H9 (cell line): ENCODE measurements at regions not wholly inside any gene's neighbourhood (a gene's known extent, or its start where the extent isn't known, plus 50 kb on each side); places are given as distances from the start of the nearest gene placed in this dataset.

ENCODE experiments used
- DNase-seq: peaks from one replicate; pipeline ENCODE4 v3.0.0-alpha.2; 2017
- H2AFZ ChIP-seq: one replicate; pipeline ENCODE4 v1.6.1; 2013; ENCODE audit warnings: mild to moderate bottlenecking, low read length, control low read depth, moderate library complexity
- H2AK5ac ChIP-seq: 2 replicates; pipeline ENCODE4 v1.6.1; 2013; ENCODE audit warnings: low read length, control low read depth, mixed read lengths; ENCODE audit not compliant: insufficient read length
- H2BK120ac ChIP-seq: one replicate; pipeline ENCODE4 v1.6.1; 2013; ENCODE audit warnings: low read depth, mild to moderate bottlenecking, low read length, control low read depth, inconsistent platforms; ENCODE audit not compliant: poor library complexity, severe bottlenecking
- H2BK12ac ChIP-seq: 2 replicates; pipeline ENCODE4 v1.6.1; 2013; ENCODE audit warnings: low read length, control low read depth, mixed read lengths, low read depth; ENCODE audit not compliant: insufficient read length
- H2BK15ac ChIP-seq: 2 replicates; pipeline ENCODE4 v1.6.1; 2013; ENCODE audit warnings: low read depth, low read length, control low read depth
- H2BK20ac ChIP-seq: one replicate; pipeline ENCODE4 v1.6.1; 2013; ENCODE audit warnings: low read depth, mild to moderate bottlenecking, low read length, control low read depth, inconsistent platforms; ENCODE audit not compliant: poor library complexity, severe bottlenecking
- H2BK5ac ChIP-seq: 2 replicates; pipeline ENCODE4 v1.6.1; 2013; ENCODE audit warnings: low read length, control low read depth, mixed read lengths; ENCODE audit not compliant: insufficient read length
- H3K14ac ChIP-seq: 2 replicates; pipeline ENCODE4 v1.6.1; 2013; ENCODE audit warnings: low read length, control low read depth; ENCODE audit not compliant: insufficient read depth
- H3K18ac ChIP-seq: 2 replicates; pipeline ENCODE4 v1.6.1; 2013; ENCODE audit warnings: low read depth, mild to moderate bottlenecking, mixed read lengths, low read length, control low read depth; ENCODE audit not compliant: insufficient read length
- H3K23ac ChIP-seq: 2 replicates; pipeline ENCODE4 v1.6.1; 2013; ENCODE audit warnings: low read length, control low read depth, mixed read lengths, low read depth; ENCODE audit not compliant: insufficient read length
- H3K23me2 ChIP-seq: 2 replicates; pipeline ENCODE4 v1.6.1; 2013; ENCODE audit warnings: low read depth, mild to moderate bottlenecking, mixed read lengths, low read length, control low read depth; ENCODE audit not compliant: insufficient read length, poor library complexity, severe bottlenecking
- H3K27ac ChIP-seq: 2 replicates; pipeline ENCODE4 v1.5.1; 2013; ENCODE audit warnings: low read length, control low read depth, mixed read lengths, low read depth; ENCODE audit not compliant: insufficient read length
- H3K27me3 ChIP-seq: 2 replicates; pipeline ENCODE4 v1.6.1; 2013; ENCODE audit warnings: low read length, control low read depth, inconsistent platforms; ENCODE audit not compliant: insufficient read depth
- H3K4ac ChIP-seq: 2 replicates; pipeline ENCODE4 v1.6.1; 2013; ENCODE audit warnings: low read depth, mild to moderate bottlenecking, control low read depth, inconsistent platforms, low read length, moderate library complexity
- H3K4me1 ChIP-seq: 2 replicates; pipeline ENCODE4 v1.6.1; 2013; ENCODE audit warnings: low read length, control low read depth, inconsistent platforms; ENCODE audit not compliant: insufficient read depth
- H3K4me2 ChIP-seq: 2 replicates; pipeline ENCODE4 v1.6.1; 2013; ENCODE audit warnings: low read length, control low read depth, mixed read lengths; ENCODE audit not compliant: insufficient read length, insufficient read depth
- H3K56ac ChIP-seq: 2 replicates; pipeline ENCODE4 v1.6.1; 2013; ENCODE audit warnings: low read depth, mild to moderate bottlenecking, mixed read lengths, low read length, control low read depth; ENCODE audit not compliant: insufficient read length
- H3K79me1 ChIP-seq: 2 replicates; pipeline ENCODE4 v1.6.1; 2013; ENCODE audit warnings: low read depth, mild to moderate bottlenecking, moderate library complexity, low read length, control low read depth, inconsistent platforms; ENCODE audit not compliant: insufficient read depth, poor library complexity, severe bottlenecking
- H3K79me2 ChIP-seq: 2 replicates; pipeline ENCODE4 v1.6.1; 2013; ENCODE audit warnings: low read length, control low read depth, inconsistent platforms; ENCODE audit not compliant: insufficient read depth
- H3K9ac ChIP-seq: 2 replicates; pipeline ENCODE4 v1.6.1; 2013; ENCODE audit warnings: low read length, control low read depth, mixed read lengths; ENCODE audit not compliant: insufficient read length; ENCODE audit errors: extremely low read depth
- H3K9me3 ChIP-seq: one replicate; pipeline ENCODE4 v1.6.1; 2013; ENCODE audit warnings: low read depth, low read length, inconsistent platforms; ENCODE audit not compliant: control insufficient read depth
- H3T11ph ChIP-seq: one replicate; pipeline ENCODE4 v1.6.1; 2013; ENCODE audit warnings: mild to moderate bottlenecking, low read length, control low read depth, inconsistent platforms
- H4K20me1 ChIP-seq: one replicate; pipeline ENCODE4 v1.6.1; 2013; ENCODE audit not compliant: control insufficient read depth, insufficient read length, insufficient read depth
- H4K5ac ChIP-seq: 2 replicates; pipeline ENCODE4 v1.6.1; 2013; ENCODE audit warnings: low read depth, mild to moderate bottlenecking, mixed read lengths, low read length, control low read depth; ENCODE audit not compliant: insufficient read length
- H4K8ac ChIP-seq: replicated peaks from 2 replicates; pipeline ENCODE4 v1.6.1; 2013; ENCODE audit warnings: low read length, control low read depth, mixed read lengths, low read depth; ENCODE audit not compliant: insufficient read length
- H4K91ac ChIP-seq: 2 replicates; pipeline ENCODE4 v1.6.1; 2013; ENCODE audit warnings: low read depth, mild to moderate bottlenecking, moderate library complexity, mixed read lengths, low read length, control low read depth; ENCODE audit not compliant: insufficient read length
- H3K27ac Mint-ChIP-seq, 3 experiments: 2 replicates in 2 of 3; 3 replicates in 1 of 3; pipeline ENCODE4 v1.8.0; 2020 to 2021; ENCODE audit warnings: mixed read lengths in 3 of 3, mild to moderate bottlenecking in 1 of 3, moderate library complexity in 1 of 3
- H3K27me3 Mint-ChIP-seq: 2 replicates; pipeline ENCODE4 v1.8.0; 2021; ENCODE audit warnings: low read depth, mild to moderate bottlenecking, moderate library complexity, mixed read lengths
- H3K36me3 Mint-ChIP-seq, 3 experiments: 2 replicates in 2 of 3; 3 replicates in 1 of 3; pipeline ENCODE4 v1.8.0; 2020 to 2021; ENCODE audit warnings: low read depth in 3 of 3, mixed read lengths in 3 of 3; ENCODE audit not compliant: insufficient read depth in 1 of 3
- H3K4me1 Mint-ChIP-seq, 2 experiments: 2 replicates each; pipeline ENCODE4 v1.8.0; 2020; ENCODE audit warnings: mixed read lengths in 2 of 2
- H3K4me3 Mint-ChIP-seq, 2 experiments: 2 replicates in 1 of 2; 3 replicates in 1 of 2; pipeline ENCODE4 v1.8.0; 2020 to 2021; ENCODE audit warnings: mild to moderate bottlenecking in 2 of 2, mixed read lengths in 2 of 2, moderate library complexity in 1 of 2
- H3K9me3 Mint-ChIP-seq, 2 experiments: 2 replicates in 1 of 2; 3 replicates in 1 of 2; pipeline ENCODE4 v1.8.0; 2020; ENCODE audit warnings: mild to moderate bottlenecking in 2 of 2, mixed read lengths in 2 of 2, moderate library complexity in 1 of 2
- WGBS: extraction: QIAGEN DNeasy Blood & Tissue Kit; methylation state at CpG from one replicate; pipeline ENCODE4 v1.1.7; 2013; ENCODE audit warnings: missing lambda C conversion rate, low lambda C conversion rate, mixed read lengths; ENCODE audit not compliant: insufficient read length; ENCODE audit errors: extremely low coverage; 5-methylcytosine and 5-hydroxymethylcytosine counted together
- TF ChIP-seq, protein P1 (sequence below): fragments of 200-600 bp; sonication (generic); conservative IDR thresholded peaks from 3 replicates; pipeline ENCODE4 v1.8.0; 2021; ENCODE audit warnings: antibody characterized with exemption, mild to moderate bottlenecking

DNA sequence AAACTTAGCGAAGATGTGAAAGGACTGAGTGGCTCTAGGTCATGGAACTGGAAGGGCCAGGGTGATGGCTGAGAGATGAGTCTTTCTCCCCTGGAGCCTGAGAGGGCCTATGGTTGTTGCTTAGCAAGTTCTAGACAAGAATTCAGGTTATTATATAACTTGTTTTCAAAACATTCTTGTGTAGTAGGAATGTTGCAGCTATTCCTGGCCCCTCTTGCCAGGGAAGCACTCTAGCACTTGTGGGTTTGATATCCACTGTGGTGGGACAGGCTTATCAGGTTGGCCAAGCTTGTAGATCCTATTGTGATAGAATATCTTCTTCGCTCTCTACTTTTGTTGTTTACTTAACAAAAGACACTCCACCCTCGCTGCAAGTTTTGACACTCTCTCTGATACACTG lies 211.8 kb upstream of the CITED2 start:
- H3K4me1 ChIP-seq = no peaks in the 10 kb centered on the region
- no peak overlapping the region for H2BK12ac ChIP-seq
- Mint-ChIP-seq H3K4me1 (peaks cover 0 to 3% of the 10 kb centered on the region in 2 experiments; a peak in 1 of 4 replicates), H3K27me3 (no peaks in the 10 kb centered on the region), H3K4me3 (no peak overlapping the region), H3K9me3 (no peaks in the 10 kb centered on the region; a peak in 1 of 5 replicates), H3K27ac (no peak overlapping the region), H3K36me3 (no peaks in the 10 kb centered on the region; a peak in 1 of 7 replicates)
- H4K20me1 ChIP-seq = no peaks in the 10 kb centered on the region
- H2BK5ac ChIP-seq = no peak overlapping the region
- H3K23ac ChIP-seq = no peak overlapping the region
- no peaks in the 10 kb centered on the region for H3K9me3 ChIP-seq
- TF ChIP-seq, protein P1, sequence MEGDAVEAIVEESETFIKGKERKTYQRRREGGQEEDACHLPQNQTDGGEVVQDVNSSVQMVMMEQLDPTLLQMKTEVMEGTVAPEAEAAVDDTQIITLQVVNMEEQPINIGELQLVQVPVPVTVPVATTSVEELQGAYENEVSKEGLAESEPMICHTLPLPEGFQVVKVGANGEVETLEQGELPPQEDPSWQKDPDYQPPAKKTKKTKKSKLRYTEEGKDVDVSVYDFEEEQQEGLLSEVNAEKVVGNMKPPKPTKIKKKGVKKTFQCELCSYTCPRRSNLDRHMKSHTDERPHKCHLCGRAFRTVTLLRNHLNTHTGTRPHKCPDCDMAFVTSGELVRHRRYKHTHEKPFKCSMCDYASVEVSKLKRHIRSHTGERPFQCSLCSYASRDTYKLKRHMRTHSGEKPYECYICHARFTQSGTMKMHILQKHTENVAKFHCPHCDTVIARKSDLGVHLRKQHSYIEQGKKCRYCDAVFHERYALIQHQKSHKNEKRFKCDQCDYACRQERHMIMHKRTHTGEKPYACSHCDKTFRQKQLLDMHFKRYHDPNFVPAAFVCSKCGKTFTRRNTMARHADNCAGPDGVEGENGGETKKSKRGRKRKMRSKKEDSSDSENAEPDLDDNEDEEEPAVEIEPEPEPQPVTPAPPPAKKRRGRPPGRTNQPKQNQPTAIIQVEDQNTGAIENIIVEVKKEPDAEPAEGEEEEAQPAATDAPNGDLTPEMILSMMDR = no peak
- H2BK120ac ChIP-seq = no peak overlapping the region
- no peak overlapping the region for H3K9ac ChIP-seq
- no peaks in the 10 kb centered on the region for H3K79me2 ChIP-seq
- H3K4me2 ChIP-seq = no peak overlapping the region
- WGBS = no CpG with 5 or more reads among the region's 3 CpGs
- H2AK5ac ChIP-seq = no peak overlapping the region
- H2AFZ ChIP-seq = no peak overlapping the region
- no peaks in the 10 kb centered on the region for H3K79me1 ChIP-seq
- H3K14ac ChIP-seq = no peak overlapping the region
- H4K5ac ChIP-seq = no peak overlapping the region
- no peak overlapping the region for H4K91ac ChIP-seq
- no peaks in the 10 kb centered on the region for H3K27me3 ChIP-seq
- DNase-seq = no peak
- no peaks in the 10 kb centered on the region for H3K23me2 ChIP-seq
- no peak overlapping the region for H2BK15ac ChIP-seq
- no peak overlapping the region for H3K4ac ChIP-seq
- no peak overlapping the region for H3K27ac ChIP-seq
- H3K18ac ChIP-seq = no peak overlapping the region
- no peak overlapping the region for H2BK20ac ChIP-seq
- no peak overlapping the region for H4K8ac ChIP-seq
- H3K56ac ChIP-seq = no peak overlapping the region
- no peak overlapping the region for H3T11ph ChIP-seq
